Activated CD4-positive, CD25-positive, alpha-beta regulatory T cell treated with anti-CD3 and anti-CD28 coated beads, Interleukin-2, amount 50 U/mL, for 24 hours (primary cell): ENCODE measurements at regions not wholly inside any gene's neighbourhood (a gene's known extent, or its start where the extent isn't known, plus 50 kb on each side); places are given as distances from the start of the nearest gene placed in this dataset.
"Not testable (repeated sequence)": the region's sequence is repeated elsewhere in the genome, so short reads cannot be mapped to it uniquely, and the experiment has no call there.

Source experiments
- ATAC-seq, 2 donors: fragments of 150-1000 bp; cut with Tn5 transposase; one replicate each; pipeline ENCODE4 v1.10.0; 2021; ENCODE audit warnings: mild to moderate bottlenecking in 1 of 2, moderate library complexity in 1 of 2

GRCh38 chr5:32931438-32931837 lies 220.3 kb downstream of the NPR3 start:
- not testable (repeated sequence) for ATAC-seq

DNA sequence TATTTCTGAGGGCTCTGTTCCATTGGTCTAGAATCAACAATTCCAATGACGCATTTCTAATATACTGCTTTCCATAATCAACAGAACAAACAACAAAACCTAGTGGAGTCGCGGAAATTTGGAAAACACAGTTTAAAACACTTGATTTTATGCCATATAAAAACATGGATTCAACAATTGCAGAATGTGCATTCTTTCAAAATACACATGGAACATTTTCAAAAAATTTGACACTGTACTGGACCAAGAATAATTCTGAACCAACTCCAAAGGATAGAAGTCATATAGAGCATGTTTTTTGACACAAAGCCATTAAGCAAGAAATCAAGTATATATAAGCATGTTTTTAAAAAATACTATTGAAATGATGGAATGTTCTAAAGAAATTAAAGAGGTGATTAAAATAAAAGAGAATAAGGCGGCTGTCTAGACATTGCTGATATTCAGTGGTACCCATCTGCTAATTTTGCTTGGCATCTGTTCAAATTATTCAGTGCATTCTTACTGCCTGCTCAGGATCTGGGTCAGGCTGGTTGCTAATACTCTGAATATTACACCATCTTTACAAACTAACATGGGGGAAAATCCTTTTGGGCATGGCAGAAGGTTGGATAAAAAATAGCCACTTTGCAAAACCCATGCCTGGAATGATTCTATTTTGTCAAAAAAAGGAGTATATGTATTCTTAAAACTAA lies 221.3 kb downstream of the NPR3 start:
- no peak for ATAC-seq

- no peak for ATAC-seq
These were observed 222.6 kb downstream of the NPR3 start for GRCh38 chr5:32933692-32934091.

GRCh38 chr5:32934529-32934928 lies 223.4 kb downstream of the NPR3 start:
- ATAC-seq = no peak

GRCh38 chr5:32935283-32935682 lies 224.2 kb downstream of the NPR3 start:
- ATAC-seq = no peak

DNA sequence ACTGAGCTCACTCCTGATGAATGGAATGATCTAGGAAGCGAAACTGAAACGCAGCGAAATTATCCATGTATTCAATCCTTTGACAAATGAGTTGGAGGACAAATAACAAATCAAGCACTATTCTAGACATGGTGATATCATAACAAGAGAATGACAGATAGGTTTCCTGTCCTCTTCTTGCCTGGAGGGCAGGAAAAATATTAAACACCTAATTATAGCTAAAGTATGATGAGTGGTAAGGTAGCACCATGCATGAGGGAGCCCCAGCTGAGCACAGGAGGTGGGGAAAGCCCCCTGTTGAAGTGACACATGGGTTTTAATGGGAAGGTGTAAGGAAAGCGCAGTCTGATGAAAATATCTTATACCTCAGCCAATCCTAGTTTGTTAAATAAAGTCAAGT lies 225.2 kb downstream of the NPR3 start:
- no peak for ATAC-seq

- ATAC-seq = no peak
These were observed 231.3 kb downstream of the NPR3 start for GRCh38 chr5:32942225-32942989.

- ATAC-seq = no peak
These were observed 238.3 kb downstream of the NPR3 start for GRCh38 chr5:32949286-32949970.

DNA sequence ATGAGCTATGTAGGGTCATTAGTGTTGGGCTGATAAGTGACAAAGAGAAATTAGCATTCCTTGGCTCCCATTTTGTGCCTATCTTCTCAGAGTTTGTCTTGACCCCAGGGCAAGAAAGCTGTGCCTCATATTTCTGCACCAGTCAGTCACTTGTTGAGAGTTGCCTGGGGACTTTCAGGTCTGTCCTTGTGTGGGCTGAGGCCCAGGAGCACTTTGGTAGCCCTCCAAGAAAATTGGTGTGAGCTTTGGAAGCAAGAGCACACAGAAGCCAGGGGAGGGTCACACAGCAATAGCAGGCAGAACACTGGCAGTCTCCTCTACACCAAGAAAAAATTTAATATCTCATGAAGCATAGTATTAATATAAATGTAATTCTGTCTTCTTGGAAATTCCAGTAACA lies 239.9 kb downstream of the NPR3 start:
- no peak for ATAC-seq

GRCh38 chr5:32951878-32952277 lies 240.8 kb downstream of the NPR3 start:
- ATAC-seq = no peak

- not testable (repeated sequence) for ATAC-seq
These were observed 241.3 kb downstream of the NPR3 start for GRCh38 chr5:32952421-32952820.

GRCh38 chr5:32953694-32954093 lies 242.6 kb downstream of the NPR3 start:
- ATAC-seq = no peak

GRCh38 chr5:32955814-32956213 lies 244.7 kb downstream of the NPR3 start:
- ATAC-seq = no peak

- no peak for ATAC-seq
These were observed 249.4 kb downstream of the NPR3 start for GRCh38 chr5:32960340-32961058.

- ATAC-seq = no peak
These were observed 249.9 kb downstream of the NPR3 start for GRCh38 chr5:32961059-32961415.

DNA sequence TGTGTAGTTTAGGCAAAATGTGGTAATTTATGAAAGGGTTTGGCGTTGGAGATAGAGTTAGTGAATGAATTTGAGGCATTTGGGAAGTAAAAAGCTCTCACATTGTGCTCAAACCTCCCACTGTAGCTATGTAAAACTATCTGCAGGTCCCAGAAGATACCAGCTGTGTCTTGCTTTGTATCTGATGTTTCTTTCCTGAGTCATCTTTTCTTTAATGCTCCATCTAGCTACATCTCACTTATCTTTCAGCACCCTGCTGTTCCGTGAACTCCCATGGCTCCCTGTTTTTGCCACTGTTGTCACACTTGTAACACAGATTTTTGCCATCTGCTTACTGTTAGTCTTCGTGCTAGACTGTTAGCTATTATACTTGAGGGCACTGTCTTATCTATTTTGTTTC lies 253.1 kb downstream of the NPR3 start:
- ATAC-seq = no peak

DNA sequence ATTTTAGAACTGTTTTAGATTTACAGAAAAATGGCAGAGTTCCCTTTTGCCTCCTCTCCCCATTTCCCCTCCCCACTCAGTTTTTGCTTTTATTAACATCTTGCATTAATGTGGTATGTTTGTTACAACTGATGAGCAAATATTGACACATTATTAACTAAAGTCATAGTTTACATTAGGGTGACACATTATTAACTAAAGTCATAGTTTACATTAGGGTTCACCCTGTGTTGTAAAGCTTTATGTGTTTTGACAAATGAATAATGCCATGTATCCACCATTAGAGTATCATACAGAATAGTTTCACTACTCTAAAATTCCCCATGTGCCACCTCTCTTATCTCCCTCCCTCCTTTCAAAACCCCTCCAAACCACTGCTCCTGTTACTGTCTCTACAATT lies 262.5 kb downstream of the NPR3 start:
- no peak for ATAC-seq

GRCh38 chr5:32975656-32976375 lies 264.7 kb downstream of the NPR3 start:
- no peak for ATAC-seq

- ATAC-seq = no peak
These were observed 269.9 kb downstream of the NPR3 start for GRCh38 chr5:32981061-32981460.

- no peak for ATAC-seq
These were observed 273.9 kb downstream of the NPR3 start for GRCh38 chr5:32984851-32985610.

- no peak for ATAC-seq
These were observed 278.7 kb downstream of the NPR3 start for GRCh38 chr5:32989815-32990214.
